HK-2 (cell line): ENCODE measurements at regions not wholly inside any gene's neighbourhood (a gene's known extent, or its start where the extent isn't known, plus 50 kb on each side); places are given as distances from the start of the nearest gene placed in this dataset.

Experiments
- DNase-seq: peaks from one replicate; pipeline ENCODE4 v3.0.0-alpha.2; 2018; ENCODE audit not compliant: unreplicated experiment

DNA sequence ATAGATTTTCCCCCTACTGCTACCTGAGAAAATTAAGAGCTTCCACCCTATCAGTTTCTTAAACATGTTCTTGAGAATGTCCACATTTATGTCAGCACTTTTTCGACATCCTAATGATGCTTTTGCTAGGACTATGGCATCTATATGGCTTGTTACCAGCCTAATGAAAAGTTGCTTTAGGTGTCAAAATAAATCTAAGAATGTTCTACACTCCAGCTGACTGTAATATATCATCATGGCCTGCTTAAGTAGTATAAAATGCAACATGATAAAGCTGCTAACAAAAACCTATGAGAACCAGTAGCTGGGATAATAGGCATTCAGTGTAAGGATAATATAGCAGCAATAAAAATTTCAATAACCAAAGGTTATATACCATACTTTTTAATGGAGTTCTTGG, 1983.5 kb upstream of the CELF4 start:
- DNase-seq = no peak

DNA sequence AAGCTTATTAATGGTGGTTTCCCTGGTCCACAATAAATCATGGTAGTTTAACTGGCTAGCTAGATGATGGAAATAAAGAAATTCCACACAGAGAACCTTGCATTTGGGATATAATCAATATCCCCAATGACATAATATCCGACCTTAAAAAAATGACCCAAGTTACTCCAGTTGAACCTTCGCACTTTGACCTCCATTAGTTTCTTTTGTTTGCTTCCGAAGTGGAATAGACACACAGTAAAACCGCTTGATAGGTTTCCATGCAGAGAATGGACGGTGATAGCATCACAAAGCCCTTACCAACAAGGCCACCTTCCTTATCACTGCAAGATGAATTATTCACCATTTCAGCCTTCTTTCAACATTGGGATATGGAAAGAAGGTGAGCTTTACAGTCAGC, 1966.1 kb upstream of the CELF4 start:
- DNase-seq = no peak

DNA sequence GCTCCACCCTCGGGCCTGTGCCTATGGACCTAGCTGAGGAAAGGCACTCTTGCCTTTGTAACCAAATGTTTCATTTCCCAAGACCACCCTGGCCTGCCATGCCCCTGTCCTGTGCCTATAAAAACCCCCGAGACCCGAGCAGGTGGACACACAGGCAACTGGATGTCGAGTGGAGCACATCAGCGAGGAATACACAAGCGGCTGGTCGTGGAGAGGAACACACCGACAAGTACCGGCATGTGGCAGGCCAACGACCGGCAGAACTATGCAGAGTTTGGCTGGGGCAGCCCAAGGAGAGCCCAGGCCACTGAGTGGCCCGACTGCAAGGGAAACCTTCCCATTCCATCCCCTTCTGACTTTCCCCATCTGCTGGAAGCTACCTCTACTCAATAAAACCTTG, 1963.8 kb upstream of the CELF4 start:
- no peak for DNase-seq

DNA sequence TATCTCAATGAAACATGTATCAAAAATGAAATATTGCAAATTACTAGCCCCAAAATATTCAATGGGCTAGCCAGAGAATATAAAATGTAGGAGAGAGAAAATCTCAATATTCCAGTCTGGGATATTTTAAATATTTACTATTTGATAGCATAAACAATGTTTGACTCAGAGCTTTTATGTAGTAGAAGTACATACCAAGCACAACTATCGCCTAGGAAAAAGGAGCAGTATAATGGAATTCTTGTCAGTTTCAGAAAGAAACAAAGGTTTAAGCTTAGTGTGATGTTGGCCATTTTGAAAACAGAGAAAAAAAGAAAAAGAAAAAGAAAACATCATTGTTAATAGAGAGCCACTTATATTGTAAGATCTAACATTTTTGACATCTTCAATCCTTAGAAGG, 1961.9 kb upstream of the CELF4 start:
- no peak for DNase-seq

DNA sequence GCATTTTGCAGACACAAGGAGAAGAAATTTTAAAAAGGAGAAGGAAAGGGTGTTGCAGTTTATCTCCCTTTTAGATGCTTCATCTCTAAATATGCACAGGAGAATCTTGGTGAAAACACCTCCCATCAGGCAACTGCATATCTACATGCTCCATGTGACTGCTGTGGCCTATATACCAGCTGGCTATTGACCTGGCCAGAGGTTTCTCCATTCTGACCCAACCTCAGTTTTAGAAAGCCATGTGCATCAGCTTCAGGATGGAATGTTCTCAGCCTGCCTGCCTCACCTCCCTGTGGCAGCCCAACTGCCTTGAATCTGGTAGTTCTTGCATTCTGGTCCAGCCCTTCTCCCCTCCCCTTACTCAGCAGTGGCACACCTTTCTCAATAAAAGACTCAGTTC, 1958.8 kb upstream of the CELF4 start:
- DNase-seq = no peak

DNA sequence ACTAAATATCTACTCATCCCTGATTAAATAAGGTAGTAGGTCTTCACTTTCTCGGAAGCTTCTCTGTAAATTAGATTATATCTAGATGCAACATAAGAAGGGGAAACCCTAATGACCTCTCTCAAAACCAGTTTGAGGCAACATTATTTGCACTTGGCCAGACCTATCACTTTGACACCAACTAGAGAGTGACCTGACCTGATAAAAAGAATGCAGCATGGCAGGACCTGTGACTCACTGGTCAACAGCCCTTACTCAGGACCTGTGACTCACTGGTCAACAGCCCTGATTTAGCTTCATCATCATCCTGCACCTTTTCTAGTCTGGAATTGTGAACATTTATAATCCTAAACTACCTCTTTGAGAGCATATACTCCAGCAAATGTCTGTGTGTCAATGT, 1957.7 kb upstream of the CELF4 start:
- peak; percentile 21 for DNase-seq

DNA sequence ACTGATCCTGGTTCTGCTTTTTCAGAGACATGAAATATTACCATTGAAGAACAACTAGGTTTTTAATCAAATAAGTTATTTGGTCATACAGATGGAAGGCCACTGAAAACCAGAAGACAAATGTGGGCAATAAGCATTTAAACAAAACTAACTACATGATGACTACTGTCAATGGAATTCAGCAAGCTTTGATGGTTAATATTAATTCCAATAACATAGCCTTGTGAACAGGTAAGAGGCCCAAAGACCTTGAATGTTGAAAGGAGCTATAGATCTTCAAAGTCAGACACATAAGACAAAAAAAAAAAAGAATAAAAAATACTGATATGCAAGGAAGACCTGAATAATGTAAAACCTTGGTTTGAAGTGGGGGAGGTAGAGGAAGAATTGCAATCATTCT, 1955.6 kb upstream of the CELF4 start:
- DNase-seq = no peak

DNA sequence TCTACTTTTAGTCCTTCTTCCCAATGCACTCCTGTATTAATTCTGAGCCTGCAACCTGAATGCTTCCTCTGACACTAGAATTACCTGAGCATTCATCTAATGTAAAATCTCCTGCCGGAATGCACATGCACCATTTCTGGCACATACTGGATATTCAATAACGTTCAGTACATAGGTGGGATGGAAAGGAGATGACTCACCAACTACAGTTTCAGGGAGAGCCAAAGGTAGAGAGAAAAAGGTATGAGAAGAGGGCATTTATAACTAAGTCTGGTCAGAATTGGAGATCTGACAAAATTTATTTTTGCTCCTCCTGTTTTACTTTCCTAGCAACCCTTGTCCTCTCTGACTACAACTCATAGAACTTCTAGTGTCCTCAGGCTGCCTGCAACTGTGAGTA, 1954.1 kb upstream of the CELF4 start:
- no peak for DNase-seq

DNA sequence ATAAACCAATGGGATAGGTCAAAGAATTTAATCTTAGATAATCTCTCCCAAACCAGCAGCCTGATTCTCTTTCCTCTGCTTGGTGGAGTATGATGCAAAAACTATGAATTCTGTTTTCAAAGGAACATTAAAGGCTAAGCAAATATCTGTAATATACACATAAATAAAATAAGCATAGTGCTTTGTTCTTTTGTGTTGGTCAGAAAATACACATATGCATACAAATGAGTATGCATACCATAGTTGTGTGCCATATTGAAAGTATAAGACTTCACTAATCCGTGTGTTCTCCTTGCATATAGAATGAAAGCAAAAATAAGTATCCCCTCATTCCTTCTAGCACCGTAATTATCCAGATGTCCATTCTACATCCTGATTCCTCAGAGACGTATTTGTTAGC, 1949.7 kb upstream of the CELF4 start:
- DNase-seq = no peak

DNA sequence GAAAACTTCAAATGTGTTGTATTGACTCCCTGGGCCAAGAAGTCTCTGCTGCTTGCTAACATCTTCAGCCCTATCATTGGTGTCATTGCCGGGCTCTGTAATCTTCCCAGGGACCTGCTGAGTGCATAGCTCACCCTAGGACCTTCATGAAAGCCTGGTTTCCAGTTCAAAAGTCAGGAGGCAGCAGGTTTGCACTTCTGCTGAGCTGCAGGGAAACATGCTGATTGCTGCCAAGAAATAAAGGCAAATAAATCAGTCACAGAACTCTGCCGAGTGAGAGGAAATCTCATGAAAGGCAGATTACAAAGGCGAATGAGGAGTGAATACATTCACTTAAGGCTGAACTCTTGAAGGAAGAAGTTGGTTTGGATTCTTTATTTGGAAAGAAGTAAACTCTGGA, 1947.6 kb upstream of the CELF4 start:
- DNase-seq = no peak

DNA sequence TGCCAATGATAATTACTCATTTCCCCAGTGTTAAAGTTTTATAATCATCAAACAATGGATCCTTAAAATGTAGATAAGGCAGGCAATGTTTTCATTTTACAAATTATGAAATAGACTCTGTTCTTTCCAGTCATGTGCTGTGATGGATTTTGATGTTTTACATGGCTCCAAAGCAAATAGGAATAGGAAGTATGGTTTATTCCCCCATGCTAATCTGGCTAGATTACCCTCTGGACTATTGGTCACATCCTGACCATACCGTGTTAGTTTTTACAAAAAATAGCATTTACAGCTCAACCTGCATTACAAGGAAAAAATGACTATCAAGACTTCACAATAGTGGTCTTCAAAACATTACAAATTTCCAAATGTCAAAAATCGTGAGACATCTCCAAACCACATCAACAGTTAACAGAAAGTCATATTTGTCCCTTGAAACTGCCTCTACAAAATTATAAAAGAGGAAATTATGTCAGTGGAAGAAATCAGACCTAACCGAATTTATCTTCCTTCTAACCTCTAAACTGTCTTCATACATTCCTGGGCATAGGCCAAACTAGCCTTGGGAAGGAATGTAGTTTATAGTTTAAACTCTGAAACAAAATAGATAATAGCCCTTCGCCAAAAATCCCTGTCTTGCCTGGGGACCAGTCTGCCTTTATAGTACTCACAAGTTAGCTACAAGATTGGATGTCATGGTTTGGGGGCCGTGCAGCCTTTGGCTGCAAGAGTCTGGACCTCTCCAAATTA, 1941.2 kb upstream of the CELF4 start:
- no peak for DNase-seq

DNA sequence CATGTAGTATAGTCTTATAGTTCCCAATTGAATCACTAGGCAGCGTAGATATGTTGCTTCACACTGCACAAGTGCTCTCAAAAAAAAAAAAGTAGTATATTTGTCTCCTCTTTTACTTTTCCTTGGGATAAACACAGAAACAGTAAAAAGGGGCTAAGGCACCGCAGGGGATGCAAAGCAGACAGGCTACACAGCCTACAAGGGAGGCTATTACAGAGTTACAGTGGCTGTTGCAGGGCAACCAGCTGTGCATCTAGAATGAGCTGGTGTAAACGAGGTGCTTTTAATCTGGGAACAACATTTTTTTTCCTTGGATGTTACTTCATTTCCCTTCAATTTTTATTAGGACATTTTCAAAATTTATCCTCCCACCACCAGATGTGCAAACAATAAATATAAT, 1934.7 kb upstream of the CELF4 start:
- DNase-seq = no peak

DNA sequence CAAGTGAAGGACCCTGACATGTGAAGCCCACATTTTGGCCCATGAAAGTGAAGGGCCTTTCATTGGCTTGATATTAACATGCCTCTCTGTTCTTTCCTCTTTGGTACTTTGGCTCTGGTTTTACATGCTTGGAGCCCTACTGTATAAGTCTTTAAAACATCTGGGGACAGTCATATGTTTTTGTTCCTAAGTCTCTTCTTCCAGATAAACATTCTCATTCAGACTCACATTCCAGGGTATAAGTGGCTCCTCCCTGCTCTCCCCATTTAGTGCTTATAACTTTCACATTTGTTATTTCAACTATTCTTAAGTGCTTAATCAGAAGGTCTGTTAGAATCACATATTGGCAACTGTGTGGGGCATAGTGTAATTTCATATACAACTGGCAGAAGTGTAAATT, 1932.2 kb upstream of the CELF4 start:
- DNase-seq = no peak

DNA sequence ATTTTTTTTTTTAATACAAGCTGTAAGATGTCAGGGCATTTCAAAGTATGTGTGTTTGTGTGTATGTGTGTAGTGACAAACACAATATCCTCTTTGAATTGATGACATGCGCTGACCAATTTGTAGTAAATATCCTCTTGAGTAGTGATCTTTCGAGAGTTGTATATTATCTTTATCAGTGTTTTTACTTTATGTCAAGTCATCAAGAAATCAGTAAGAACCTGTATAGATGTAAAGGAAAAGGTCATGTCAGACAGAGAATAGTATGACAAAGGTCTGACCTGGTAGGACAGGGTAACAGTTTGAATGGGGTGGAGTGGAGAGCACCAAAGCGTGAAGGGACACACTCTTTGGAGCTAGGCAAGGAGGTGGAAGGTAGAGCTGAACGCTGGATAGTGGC, 1931.4 kb upstream of the CELF4 start:
- DNase-seq = no peak

DNA sequence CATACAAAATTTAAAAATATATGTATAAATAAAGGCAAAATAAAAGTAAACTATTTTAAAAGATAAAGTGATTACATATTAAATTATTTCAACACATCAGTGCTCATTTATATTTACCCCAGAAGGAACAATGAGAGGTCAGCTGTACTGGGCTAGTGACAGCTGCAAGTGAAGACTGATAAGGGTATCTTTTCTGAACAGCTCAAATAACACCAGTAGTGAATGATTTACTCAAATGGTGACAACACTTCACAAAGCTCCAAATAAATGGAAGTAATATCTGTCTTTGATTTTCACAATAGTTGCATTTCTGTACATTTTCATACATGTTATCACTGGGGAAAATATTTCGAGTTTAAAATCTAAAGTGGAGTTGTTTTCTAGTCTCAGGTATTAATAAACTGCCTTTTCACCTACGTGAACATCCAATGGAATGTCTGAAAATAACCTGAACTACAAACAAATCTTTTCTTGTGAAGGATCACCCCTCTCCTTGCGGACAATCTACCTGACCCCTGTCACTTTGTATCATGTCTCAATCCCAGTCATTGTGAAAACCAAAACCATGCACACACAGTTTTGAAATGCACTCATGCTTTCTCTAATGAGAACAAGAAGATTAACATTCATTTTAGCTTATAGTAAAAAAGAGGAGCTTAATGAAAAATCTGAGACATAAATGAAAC, 1928.8 kb upstream of the CELF4 start:
- DNase-seq = no peak

DNA sequence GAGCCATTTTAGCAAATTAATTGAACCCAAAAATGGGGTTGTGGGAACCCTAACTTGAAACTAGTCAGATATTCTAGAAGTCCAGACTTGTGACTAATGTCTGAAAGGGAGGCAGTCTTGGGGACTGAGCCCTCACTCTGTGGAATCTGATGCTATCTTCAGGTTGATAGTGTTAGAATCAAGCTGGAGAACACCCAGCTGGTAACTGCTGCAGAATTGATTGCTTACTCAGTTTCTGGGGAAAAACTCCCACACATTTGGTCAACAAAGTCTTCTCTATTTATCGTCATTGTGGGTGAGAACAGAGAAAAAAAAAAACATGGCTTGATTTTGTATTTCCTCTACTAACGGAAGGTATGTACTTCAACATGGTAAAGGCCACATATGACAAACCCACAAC, 1925.8 kb upstream of the CELF4 start:
- no peak for DNase-seq

DNA sequence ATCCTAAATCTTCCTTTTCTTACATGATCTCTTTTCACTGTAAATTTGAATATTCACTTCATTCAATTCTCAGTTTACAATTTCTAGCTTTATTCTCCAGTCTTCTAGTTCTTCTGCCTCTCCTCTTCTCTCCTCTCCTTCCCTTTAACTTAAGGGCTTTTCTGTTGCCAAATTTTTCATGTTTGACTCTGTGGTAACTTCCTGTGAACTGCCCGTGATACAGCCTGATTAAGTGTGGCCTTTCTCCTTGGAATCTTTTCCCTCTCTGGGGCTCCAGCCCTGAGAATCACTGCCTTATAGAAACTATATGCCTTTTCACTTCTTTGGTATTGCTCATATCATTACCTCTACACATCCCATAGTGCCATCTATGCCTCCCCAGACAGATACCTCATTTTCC, 1923.8 kb upstream of the CELF4 start:
- DNase-seq = no peak

DNA sequence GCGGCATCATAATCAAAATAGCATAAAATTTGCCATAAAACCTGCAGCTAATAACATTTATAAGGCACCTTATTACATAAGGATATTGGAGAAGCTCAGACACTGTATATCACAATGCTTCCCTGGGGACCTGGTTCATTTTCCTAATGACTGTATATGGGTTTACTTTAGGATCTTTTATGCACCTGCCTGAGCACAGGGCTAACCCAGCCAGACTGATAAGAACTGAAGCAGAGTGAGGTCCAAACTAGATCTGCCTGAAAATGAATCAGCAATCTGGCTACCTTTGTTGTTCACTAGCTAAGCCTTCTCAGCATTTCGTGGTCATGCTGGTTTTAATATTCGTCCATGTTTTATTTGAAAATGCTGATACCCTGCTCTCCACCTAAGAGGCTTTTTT, 1922.3 kb upstream of the CELF4 start:
- no peak for DNase-seq

DNA sequence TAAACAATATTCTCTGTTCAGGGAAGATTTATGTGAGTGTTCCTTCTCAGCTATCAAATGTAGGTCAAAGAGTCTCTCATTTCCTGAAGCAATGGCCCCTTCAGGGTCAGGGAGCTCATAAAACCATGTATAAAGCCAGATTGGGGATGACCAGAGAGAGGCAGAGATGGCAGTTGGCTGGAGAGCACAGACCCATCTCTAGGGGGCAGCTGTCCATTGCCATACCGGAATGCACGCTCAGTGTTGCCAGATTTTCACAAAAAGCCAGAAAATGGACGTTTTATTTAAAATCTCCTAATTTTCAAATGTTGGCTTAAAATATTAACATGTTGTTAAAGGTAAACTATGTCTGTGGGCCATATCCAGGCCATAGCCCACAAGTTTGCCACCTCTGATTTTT, 1920.7 kb upstream of the CELF4 start:
- DNase-seq = no peak

DNA sequence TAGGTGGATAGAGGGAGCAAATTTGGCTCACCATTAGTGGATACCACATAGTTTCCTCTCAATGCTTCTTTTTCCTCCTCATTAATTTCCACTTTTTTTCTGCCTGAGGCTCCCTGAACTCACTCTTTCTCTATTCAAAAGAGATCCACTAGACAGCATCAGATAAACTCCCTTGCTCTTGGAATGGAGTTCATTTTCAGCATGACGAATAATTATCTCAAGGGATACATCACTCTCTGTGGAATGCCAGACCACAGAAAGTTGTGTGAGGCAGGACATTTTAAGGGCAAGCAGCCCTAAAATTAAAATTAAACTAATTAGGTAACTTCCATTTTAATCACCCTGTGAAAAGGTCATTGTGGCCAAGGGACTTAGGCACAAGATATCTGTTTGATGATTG, 1920.1 kb upstream of the CELF4 start:
- DNase-seq = no peak

DNA sequence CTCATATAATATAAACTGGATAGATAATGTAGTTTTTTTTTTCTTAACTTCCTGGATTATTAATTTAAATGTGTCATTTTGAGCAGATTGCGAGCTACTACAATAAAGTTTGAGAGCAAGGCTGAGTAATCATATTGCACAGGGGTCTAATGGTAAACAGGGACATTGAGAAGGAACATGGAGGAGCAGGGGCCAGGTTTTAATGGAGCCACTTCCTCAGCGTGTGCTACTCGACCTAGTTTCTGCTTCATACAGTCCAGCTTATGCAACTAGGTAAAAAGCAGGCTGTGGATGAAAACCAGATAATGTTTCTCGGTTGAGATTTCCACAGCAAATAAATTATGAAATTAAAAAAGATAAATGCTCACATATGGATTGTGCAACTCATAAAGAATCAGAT, 1915.7 kb upstream of the CELF4 start:
- DNase-seq = no peak

DNA sequence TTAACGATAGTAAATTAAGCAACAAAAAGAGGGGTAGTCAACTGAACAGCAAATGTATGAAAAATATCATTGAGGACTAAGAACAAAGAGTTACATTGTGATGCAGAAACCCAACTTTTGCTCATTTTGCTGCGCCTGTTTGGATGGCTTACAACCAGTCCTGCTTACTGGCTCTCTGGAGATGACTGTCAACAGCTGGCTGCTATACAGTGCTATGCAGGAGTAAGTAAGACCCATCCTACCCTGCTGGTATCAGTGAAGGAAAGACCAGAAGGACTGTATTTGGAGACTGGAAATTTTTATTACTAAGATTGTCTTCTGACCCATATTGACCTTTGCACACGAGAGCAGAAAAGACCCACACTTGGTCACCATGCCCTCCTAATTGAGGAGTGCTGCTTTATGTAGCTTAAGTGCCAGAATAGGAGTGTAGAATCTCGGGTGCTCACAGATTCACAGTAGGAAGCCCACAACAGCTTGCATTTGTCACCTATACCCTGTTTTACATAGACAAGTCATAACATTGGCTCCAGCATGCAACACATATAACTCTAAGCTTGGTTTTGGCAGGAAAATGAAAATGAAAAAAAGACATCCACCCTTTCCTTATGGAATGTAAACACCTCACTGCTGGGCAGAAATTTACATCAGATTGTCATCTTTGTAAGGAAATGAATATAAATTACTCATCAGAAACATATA, 1915.0 kb upstream of the CELF4 start:
- DNase-seq = no peak

DNA sequence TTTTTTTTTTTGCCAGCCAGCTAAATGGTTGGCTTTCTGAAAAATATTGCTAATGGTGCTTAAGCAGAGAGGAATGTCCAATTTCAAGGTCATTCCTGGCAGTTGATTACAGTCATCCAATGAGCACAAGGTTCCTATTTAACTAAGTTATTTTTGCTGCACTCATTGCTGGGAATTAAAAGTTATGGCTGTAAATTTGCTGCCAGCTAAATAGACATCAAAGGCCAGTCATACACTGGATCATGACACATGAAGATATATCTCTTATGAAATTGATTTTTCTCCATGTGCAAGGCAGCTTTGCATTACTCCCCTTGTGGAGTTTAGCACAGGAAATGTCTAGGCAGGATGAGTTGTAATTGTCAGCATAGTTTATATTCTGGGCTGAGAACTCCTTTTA, 1898.4 kb upstream of the CELF4 start:
- no peak for DNase-seq
